ENCODE measurements at regions not wholly inside any gene's neighbourhood (a gene's known extent, or its start where the extent isn't known, plus 50 kb on each side); places are given as distances from the start of the nearest gene placed in this dataset.

DNA sequence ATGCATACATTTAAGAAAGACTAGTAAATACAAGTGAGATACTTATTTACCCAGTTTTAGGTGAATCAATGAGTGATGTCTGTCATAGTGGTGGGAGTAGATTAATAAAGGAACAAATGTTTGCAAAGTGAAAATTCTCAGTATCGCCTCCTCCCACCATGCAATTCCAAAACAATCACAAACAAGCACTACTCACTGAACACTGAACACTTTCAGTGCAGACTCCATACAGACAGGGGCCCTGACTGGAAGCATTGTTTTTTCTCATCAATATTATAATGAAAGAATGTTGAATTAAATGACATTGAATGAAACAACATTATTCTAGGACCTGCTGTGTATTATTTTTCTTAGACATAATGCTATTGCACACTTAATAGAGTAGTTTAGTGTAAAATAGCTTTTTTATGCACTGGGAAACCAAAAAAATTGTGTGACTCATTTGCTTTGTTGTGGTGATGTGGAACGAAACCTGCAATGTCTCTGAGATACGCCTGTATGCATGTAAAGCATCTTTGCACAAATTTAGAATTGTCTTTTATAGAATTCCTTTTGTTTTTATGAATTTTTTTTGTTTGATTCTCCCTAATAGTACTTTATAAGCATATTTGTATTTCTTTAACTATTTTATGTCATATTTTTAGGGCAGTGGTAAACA lies 317.5 kb downstream of the UTRN start:
- H3K36me3 ChIP-seq, result no peaks in the 10 kb centered on the region
- no peak overlapping the region for H3K27ac ChIP-seq
- no peak for DNase-seq
- H3K4me3 ChIP-seq, result no peak overlapping the region
- no peaks in the 10 kb centered on the region for H3K4me1 ChIP-seq
- H3K27me3 ChIP-seq, result no peaks in the 10 kb centered on the region
- TF ChIP-seq CTCF (IDR thresholded peaks at IDR 0.05) (no peak), POLR2A (IDR thresholded peaks at IDR 0.05) (no peak)
- peaks cover 0 to 3% (median 0%) of the 10 kb centered on the region in 4 donors for H3K9me3 ChIP-seq

GRCh38 chr6:144606083-144606482 lies 320.9 kb downstream of the UTRN start:
- no peak for TF ChIP-seq CTCF (IDR thresholded peaks at IDR 0.05)
- TF ChIP-seq POLR2A (IDR thresholded peaks at IDR 0.05), result no peak
- Histone ChIP-seq H3K9me3 (no peaks in the 10 kb centered on the region), H3K36me3 (no peaks in the 10 kb centered on the region)

DNA sequence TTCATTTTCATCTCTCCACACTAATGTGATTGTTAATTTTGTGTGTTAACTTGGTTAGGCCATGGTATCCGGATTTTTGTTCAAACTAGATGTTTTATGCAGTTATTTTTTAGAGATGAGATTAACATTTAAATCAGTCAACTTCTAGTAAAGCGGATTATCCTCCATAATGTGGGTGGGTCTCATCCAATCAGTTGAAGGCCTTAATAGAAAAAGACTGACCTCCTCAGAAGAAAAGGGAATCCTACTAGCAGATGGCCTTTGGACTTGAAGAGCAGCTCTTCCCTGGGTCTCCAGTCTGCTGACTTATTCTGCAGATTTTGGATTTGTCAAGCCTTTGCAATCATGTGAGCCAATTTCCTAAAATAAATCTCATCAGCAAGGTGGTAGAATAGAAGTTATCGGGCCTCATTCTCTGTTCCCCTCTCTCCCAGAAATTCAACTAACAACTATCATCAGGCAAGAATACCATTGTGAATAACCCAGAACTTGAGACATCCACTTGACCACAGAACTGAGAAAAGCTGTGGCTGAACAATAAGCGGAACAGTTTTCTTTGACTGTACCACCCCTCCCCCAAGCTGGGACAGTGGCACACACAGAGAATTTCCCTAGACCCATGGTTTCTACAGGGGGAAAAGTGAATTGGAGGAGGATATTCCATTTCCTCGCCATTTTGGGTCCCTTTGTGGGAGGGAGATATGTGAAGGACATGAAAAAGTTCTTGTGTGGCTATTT lies 323.0 kb downstream of the UTRN start:
- no peak overlapping the region for H3K27ac ChIP-seq
- H3K4me1 ChIP-seq, result no peaks in the 10 kb centered on the region
- no peaks in the 10 kb centered on the region for H3K36me3 ChIP-seq
- H3K27me3 ChIP-seq, result no peaks in the 10 kb centered on the region
- TF ChIP-seq CTCF (IDR thresholded peaks at IDR 0.05), result no peak
- TF ChIP-seq POLR2A (IDR thresholded peaks at IDR 0.05), result no peak
- no peaks in the 10 kb centered on the region for H3K9me3 ChIP-seq
- H3K4me3 ChIP-seq, result no peak overlapping the region
- no peak for DNase-seq

More at GRCh38 chr6:144606083-144606482, 320.9 kb downstream of the UTRN start:
- no peak for DNase-seq
- Histone ChIP-seq H3K27ac (no peak overlapping the region), H3K4me1 (no peaks in the 10 kb centered on the region), H3K27me3 (no peaks in the 10 kb centered on the region), H3K4me3 (no peak overlapping the region)

GRCh38 chr6:144612811-144613210 lies 327.7 kb downstream of the UTRN start:
- DNase-seq, result no peak
- H3K4me3 ChIP-seq, result no peak overlapping the region
- no peaks in the 10 kb centered on the region for H3K27me3 ChIP-seq
- H3K9me3 ChIP-seq, result no peaks in the 10 kb centered on the region
- H3K36me3 ChIP-seq, result no peaks in the 10 kb centered on the region
- TF ChIP-seq CTCF (IDR thresholded peaks at IDR 0.05), result no peak
- TF ChIP-seq POLR2A (IDR thresholded peaks at IDR 0.05), result no peak
- H3K27ac ChIP-seq, result no peak overlapping the region
- no peaks in the 10 kb centered on the region for H3K4me1 ChIP-seq

DNA sequence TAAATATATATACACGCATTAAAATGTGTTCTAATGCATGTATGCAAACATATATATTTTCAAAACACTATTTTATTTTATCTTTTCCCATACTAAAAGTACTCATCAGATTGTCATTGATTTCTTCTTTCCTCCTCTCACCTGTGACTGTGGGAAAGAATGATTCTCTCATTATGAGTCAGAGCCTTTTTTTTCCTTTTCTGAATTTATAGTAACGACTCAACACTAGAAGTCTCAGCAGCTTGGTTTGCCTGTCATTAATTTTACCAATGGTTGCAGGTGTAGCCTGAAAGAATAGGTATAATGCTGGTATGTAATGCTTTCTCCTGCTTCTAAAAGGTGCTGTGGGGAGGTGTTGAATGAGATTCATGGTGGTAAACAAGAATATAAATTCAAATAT lies 328.7 kb downstream of the UTRN start:
- no peak overlapping the region for H3K4me3 ChIP-seq
- H3K36me3 ChIP-seq, result no peaks in the 10 kb centered on the region
- no peaks in the 10 kb centered on the region for H3K9me3 ChIP-seq
- no peak for TF ChIP-seq POLR2A (IDR thresholded peaks at IDR 0.05)
- TF ChIP-seq CTCF (IDR thresholded peaks at IDR 0.05), result no peak
- H3K27ac ChIP-seq, result no peak overlapping the region
- no peaks in the 10 kb centered on the region for H3K4me1 ChIP-seq
- no peaks in the 10 kb centered on the region for H3K27me3 ChIP-seq
- no peak for DNase-seq

Data from Peyer's patch (tissue), 4 donors.